Left lung (tissue), 4 donors: ENCODE measurements at regions not wholly inside any gene's neighbourhood (a gene's known extent, or its start where the extent isn't known, plus 50 kb on each side); places are given as distances from the start of the nearest gene placed in this dataset.

Experiments
- ATAC-seq: fragments of 200-7000 bp; cut with Tn5 transposase; one replicate; pipeline ENCODE4 v1.9.1; 2020; ENCODE audit warnings: moderate library complexity
- DNase-seq, 4 donors: peaks; one replicate each; pipeline ENCODE4 v3.0.0-alpha.2; 2013 to 2020
- H3K27ac ChIP-seq, 2 donors: fragments of 200-600 bp; sonication (generic) in 1 of 2; one replicate each; pipeline versions ENCODE4 v1.5.0 to v1.8.0; 2020 to 2021
- H3K27me3 ChIP-seq, 2 donors: fragments of 200-600 bp; sonication (generic) in 1 of 2; one replicate each; pipeline versions ENCODE4 v1.5.0 to v1.8.0; 2020 to 2021
- H3K36me3 ChIP-seq, 2 donors: fragments of 200-600 bp; sonication (generic) in 1 of 2; one replicate each; pipeline versions ENCODE4 v1.5.0 to v1.8.0; 2020 to 2021
- H3K4me1 ChIP-seq, 2 donors: fragments of 200-600 bp; one replicate each; pipeline ENCODE4 v1.8.0; 2021
- H3K4me3 ChIP-seq, 2 donors: fragments of 200-600 bp; sonication (generic) in 1 of 2; one replicate each; pipeline versions ENCODE4 v1.5.0 to v1.8.0; 2020 to 2021; ENCODE audit warnings: mild to moderate bottlenecking in 1 of 2
- H3K9me3 ChIP-seq, 2 donors: fragments of 200-600 bp; sonication (generic) in 1 of 2; one replicate each; pipeline versions ENCODE4 v1.5.0 to v1.8.0; 2020 to 2021
- intact Hi-C, 2 donors: fragments of 100-400 bp; cut with DNase I; formaldehyde crosslinking; loops; one replicate each; pipeline versions ENCODE4 v1.11.2 to v1.14.2; 2022
- TF ChIP-seq, protein P1 (sequence below), 2 donors: fragments of 200-600 bp; sonication (generic) in 1 of 2; IDR thresholded peaks; one replicate each; pipeline versions ENCODE4 v1.5.0 to v1.8.0; 2021; ENCODE audit warnings: antibody characterized with exemption in 2 of 2
- donor health status: DM: no; HTN: yes; CAD: no.
- donor health status: DM: no; HTN: no; CAD: no.

DNA sequence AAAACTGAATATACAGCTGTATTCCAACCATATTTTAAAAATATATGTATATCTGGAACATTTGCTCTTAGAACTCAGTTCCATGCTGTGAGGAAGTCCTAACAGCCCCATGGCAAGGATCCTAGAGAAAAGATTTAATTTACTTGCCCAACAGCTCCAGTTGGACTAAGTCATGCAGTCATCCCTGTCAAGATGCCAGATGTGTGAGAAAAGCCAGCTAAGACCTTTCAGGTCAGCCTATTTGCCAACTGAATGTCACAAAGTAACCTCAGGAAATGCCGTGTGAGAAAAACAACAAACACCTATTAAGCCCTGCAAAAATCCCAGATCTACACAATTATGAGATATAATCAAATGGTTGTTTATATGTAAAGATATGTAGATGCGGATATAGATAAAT is 416.3 kb downstream of the NR2F1-AS1 start:
- H3K4me1 ChIP-seq = peaks cover 0 to 8% of the 10 kb centered on the region in 2 donors
- DNase-seq (no peak), ATAC-seq (no peak)
- no peak overlapping the region for H3K27ac ChIP-seq
- H3K9me3 ChIP-seq = peaks cover 0 to 5% of the 10 kb centered on the region in 2 donors
- H3K4me3 ChIP-seq = no peak overlapping the region
- H3K36me3 ChIP-seq = no peaks in the 10 kb centered on the region
- TF ChIP-seq, protein P1, sequence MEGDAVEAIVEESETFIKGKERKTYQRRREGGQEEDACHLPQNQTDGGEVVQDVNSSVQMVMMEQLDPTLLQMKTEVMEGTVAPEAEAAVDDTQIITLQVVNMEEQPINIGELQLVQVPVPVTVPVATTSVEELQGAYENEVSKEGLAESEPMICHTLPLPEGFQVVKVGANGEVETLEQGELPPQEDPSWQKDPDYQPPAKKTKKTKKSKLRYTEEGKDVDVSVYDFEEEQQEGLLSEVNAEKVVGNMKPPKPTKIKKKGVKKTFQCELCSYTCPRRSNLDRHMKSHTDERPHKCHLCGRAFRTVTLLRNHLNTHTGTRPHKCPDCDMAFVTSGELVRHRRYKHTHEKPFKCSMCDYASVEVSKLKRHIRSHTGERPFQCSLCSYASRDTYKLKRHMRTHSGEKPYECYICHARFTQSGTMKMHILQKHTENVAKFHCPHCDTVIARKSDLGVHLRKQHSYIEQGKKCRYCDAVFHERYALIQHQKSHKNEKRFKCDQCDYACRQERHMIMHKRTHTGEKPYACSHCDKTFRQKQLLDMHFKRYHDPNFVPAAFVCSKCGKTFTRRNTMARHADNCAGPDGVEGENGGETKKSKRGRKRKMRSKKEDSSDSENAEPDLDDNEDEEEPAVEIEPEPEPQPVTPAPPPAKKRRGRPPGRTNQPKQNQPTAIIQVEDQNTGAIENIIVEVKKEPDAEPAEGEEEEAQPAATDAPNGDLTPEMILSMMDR (IDR thresholded peaks at IDR 0.05) = no peak
- no peaks in the 10 kb centered on the region for H3K27me3 ChIP-seq
- intact Hi-C loops = no loop called here

DNA sequence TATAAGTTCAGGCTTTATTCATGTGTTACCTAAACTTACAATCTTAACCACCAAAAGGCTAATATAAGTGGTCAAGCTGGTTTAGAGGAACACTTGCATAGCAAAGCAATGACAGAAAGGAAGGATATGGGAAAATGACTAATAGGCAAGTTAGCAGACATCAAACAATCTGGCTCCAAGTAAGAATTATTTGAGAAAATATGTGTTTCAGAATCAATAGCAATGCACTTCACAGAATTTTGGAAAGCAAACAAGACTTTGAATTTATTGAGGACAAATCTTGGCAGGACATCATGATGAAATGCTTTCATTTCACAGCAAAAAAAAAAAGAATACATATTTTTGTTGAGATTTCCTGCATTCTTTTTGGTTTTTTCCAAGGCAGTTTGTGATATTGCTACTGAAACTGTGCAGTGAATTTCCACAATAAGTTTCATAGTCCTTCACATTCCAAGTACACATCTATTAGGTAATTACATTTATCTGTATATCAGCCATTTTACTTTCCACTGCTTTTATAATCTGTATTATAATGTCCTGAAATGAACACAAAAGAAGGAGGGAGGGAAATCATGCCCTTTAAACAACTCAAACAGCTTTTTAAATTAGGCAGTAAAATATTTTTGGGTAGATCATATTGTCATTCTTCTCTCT is 417.9 kb downstream of the NR2F1-AS1 start:
- Histone ChIP-seq H3K36me3 (no peaks in the 10 kb centered on the region), H3K4me1 (peaks cover 0 to 8% of the 10 kb centered on the region in 2 donors), H3K9me3 (no peaks in the 10 kb centered on the region), H3K27me3 (no peaks in the 10 kb centered on the region), H3K4me3 (no peak overlapping the region), H3K27ac (peak overlapping the region; percentile 51 to 78)
- intact Hi-C loops = no loop called here
- DNase-seq = peak in 2 of 4 donors; percentile 36 to 52
- TF ChIP-seq, protein P1 (IDR thresholded peaks at IDR 0.05) = no peak
- peak; percentile 84 for ATAC-seq

DNA sequence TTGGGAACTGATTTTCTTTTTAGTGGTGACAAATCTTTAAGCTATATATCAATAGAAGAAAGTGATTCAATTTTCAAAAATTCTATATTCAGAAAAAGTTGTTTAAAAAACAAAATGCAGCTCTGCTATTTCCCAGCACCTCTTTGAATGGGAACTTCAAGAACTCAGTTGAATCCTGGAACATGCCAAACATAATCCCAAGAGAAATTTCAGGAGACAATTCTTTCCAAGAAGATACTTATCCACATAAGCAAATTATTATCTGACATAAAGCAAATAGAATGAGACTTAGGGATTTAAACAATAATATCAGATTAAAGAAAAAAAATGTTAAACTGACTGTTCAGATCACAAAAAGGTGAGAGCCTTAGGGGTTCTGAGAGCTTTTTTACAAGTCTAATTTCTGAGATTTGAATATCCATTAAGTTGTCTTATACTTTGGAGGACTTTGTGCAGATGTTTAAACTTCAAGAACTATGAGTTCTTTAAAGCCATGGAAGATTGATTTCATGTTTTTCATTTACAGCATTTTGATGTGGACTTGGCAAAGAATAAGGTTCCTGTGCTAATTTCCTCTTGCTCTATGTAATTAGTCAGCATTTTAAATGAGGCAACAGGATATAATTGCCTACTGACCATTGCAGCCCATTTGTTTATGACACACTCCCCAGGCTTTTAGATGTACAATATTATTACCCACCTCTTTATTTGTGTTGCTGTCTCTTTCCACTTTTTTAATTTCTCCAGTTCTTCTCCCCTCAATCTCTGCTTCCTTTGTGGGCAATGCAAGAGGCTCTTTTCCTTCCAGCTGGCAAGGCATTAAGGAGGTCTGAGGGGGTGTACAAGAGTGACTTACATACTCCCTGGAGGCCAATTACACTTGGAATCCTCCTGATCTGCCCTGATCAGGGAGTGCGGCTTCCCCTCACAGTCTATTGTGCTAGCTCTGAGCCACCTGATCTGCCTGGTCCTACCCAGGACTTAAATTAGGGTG is 419.1 kb downstream of the NR2F1-AS1 start:
- ATAC-seq (peak; percentile 49), DNase-seq (no peak)
- Histone ChIP-seq H3K27ac (peak overlapping the region; percentile 51 to 78), H3K4me3 (no peak overlapping the region), H3K36me3 (no peaks in the 10 kb centered on the region), H3K27me3 (no peaks in the 10 kb centered on the region), H3K9me3 (no peaks in the 10 kb centered on the region), H3K4me1 (peaks cover 0 to 8% of the 10 kb centered on the region in 2 donors)
- TF ChIP-seq, protein P1 (IDR thresholded peaks at IDR 0.05) = no peak
- intact Hi-C loops = no loop called here

DNA sequence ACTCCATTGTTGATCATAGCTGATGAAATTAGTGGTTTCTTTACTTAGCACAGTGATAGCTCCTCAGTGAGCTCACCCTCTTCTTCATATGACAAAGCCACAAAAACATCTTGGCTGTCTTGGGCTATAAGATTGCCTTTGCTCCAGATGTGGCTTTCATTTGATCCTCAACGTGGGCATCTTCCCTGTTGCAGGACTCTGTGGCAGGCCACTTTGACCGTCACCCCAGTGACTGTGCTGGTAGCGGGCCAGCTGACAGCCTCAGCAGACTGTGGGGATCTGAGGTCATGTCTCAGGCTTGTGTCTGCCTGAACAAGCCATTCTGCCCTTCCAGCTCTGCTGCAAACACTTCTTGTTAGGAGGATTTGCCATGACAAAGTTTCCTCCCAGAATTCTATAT is 422.2 kb downstream of the NR2F1-AS1 start:
- H3K36me3 ChIP-seq = no peaks in the 10 kb centered on the region
- peak in 1 of 4 donors; percentile 22 for DNase-seq
- H3K4me3 ChIP-seq = no peak overlapping the region
- no peak for ATAC-seq
- H3K27ac ChIP-seq = no peak overlapping the region
- peaks cover 0 to 8% of the 10 kb centered on the region in 2 donors for H3K4me1 ChIP-seq
- TF ChIP-seq, protein P1 (IDR thresholded peaks at IDR 0.05) = no peak
- H3K27me3 ChIP-seq = no peaks in the 10 kb centered on the region
- intact Hi-C loops = no loop called here
- no peaks in the 10 kb centered on the region for H3K9me3 ChIP-seq

DNA sequence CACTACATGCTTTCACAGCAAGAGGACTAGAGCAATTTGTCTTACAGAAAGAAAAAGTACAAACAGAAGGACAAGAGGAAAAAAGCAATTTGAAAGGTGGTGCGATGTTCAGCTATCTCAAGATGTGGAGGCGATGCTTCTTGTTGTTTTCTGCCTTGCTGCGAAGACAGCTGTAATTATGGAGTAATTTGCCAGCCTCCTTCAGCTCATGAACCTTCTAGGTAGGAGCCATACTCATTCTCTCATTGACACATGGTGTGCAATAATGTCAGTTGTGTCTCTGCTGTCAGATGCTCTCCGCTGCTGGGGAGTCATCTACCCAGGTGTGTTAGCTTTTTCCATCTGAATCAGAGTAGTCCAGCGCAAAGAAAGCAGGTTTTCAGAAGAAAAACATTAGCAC is 424.5 kb downstream of the NR2F1-AS1 start:
- Histone ChIP-seq H3K27ac (no peak overlapping the region), H3K4me1 (no peaks in the 10 kb centered on the region), H3K27me3 (no peaks in the 10 kb centered on the region), H3K9me3 (no peaks in the 10 kb centered on the region), H3K4me3 (no peak overlapping the region), H3K36me3 (no peaks in the 10 kb centered on the region)
- TF ChIP-seq, protein P1 (IDR thresholded peaks at IDR 0.05) = no peak
- DNase-seq (no peak), ATAC-seq (no peak)
- intact Hi-C loops = no loop called here
